K562 (cell line): ENCODE measurements at regions not wholly inside any gene's neighbourhood (a gene's known extent, or its start where the extent isn't known, plus 50 kb on each side); places are given as distances from the start of the nearest gene placed in this dataset.

Experiments
- E2F1 ChIP-seq: sonication (generic); formaldehyde crosslinking; IDR thresholded peaks from 2 replicates; pipeline ENCODE4 v1.8.1; 2023; ENCODE audit warnings: mild to moderate bottlenecking, missing genetic modification reagents, moderate library complexity
- E2F3 ChIP-seq: fragments of 250-450 bp; sonication (Bioruptor Pico); IDR thresholded peaks from 2 replicates; pipeline ENCODE4 v1.4.0; 2020; ENCODE audit warnings: mild to moderate bottlenecking
- ESRRA ChIP-seq: fragments of 450-650 bp; IDR thresholded peaks from 2 replicates; pipeline ENCODE4 v1.6.1; 2014; ENCODE audit warnings: low read depth, mild to moderate bottlenecking, moderate library complexity, borderline replicate concordance
- FOXP4 ChIP-seq: sonication (generic); formaldehyde crosslinking; IDR thresholded peaks from 2 replicates; pipeline ENCODE4 v1.8.0; 2022; ENCODE audit warnings: mild to moderate bottlenecking, missing genetic modification reagents, borderline replicate concordance
- HMG20A ChIP-seq: fragments of 450-650 bp; formaldehyde crosslinking; conservative IDR thresholded peaks from 2 replicates; pipeline ENCODE4 v1.4.0; 2020; ENCODE audit warnings: mild to moderate bottlenecking, mixed read lengths
- POLR2AphosphoS5 ChIP-seq: IDR thresholded peaks from 2 replicates; pipeline ENCODE4 v1.6.1; 2011; ENCODE audit warnings: mild to moderate bottlenecking, low read depth, low read length, moderate library complexity; ENCODE audit not compliant: control insufficient read depth, insufficient read depth
- SREBF2 ChIP-seq: sonication (generic); formaldehyde crosslinking; IDR thresholded peaks from 2 replicates; pipeline ENCODE4 v1.4.0; 2020; ENCODE audit warnings: mild to moderate bottlenecking, missing genetic modification reagents
- TAF15 ChIP-seq: fragments of 200-400 bp; formaldehyde crosslinking; IDR thresholded peaks from 2 replicates; pipeline ENCODE4 v1.6.1; 2017; ENCODE audit warnings: mild to moderate bottlenecking, low read depth, low read length, moderate library complexity
- TARDBP ChIP-seq: fragments of 450-650 bp; IDR thresholded peaks from 2 replicates; pipeline ENCODE4 v1.6.1; 2016
- TF ChIP-seq, protein P1 (sequence below), 3 experiments: IDR thresholded peaks in 2 of 3; conservative IDR thresholded peaks in 1 of 3; 2 replicates each; pipeline ENCODE4 v1.5.1; 2011 to 2012; ENCODE audit warnings: low read length in 3 of 3, mild to moderate bottlenecking in 3 of 3, control low read depth in 2 of 3, improper control_type of control experiment in 1 of 3, inconsistent platforms in 1 of 3, low read depth in 1 of 3, mixed read lengths in 1 of 3, moderate library complexity in 1 of 3; ENCODE audit not compliant: insufficient read depth in 2 of 3
- TF ChIP-seq, protein P2 (sequence below): sonication (generic); formaldehyde crosslinking; IDR thresholded peaks from 2 replicates; pipeline ENCODE4 v1.9.0; 2022; ENCODE audit warnings: mild to moderate bottlenecking, missing genetic modification reagents

GRCh38 chr13:47218611-47219010 lies 321.8 kb upstream of the HTR2A start:
- TF ChIP-seq TARDBP (no peak), SREBF2 (CRISPR knock-in tag) (no peak), HMG20A (CRISPR knock-in tag) (no peak), ESRRA (no peak), E2F3 (CRISPR knock-in tag) (no peak), TAF15 (no peak), FOXP4 (CRISPR knock-in tag) (no peak), E2F1 (CRISPR knock-in tag) (no peak), POLR2AphosphoS5 (no peak)
- TF ChIP-seq, protein P1, sequence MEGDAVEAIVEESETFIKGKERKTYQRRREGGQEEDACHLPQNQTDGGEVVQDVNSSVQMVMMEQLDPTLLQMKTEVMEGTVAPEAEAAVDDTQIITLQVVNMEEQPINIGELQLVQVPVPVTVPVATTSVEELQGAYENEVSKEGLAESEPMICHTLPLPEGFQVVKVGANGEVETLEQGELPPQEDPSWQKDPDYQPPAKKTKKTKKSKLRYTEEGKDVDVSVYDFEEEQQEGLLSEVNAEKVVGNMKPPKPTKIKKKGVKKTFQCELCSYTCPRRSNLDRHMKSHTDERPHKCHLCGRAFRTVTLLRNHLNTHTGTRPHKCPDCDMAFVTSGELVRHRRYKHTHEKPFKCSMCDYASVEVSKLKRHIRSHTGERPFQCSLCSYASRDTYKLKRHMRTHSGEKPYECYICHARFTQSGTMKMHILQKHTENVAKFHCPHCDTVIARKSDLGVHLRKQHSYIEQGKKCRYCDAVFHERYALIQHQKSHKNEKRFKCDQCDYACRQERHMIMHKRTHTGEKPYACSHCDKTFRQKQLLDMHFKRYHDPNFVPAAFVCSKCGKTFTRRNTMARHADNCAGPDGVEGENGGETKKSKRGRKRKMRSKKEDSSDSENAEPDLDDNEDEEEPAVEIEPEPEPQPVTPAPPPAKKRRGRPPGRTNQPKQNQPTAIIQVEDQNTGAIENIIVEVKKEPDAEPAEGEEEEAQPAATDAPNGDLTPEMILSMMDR (IDR thresholded peaks at IDR 0.05 in 2 of 3, conservative IDR thresholded peaks at IDR 0.05 in 1 of 3; ENCODE audit: insufficient read depth in 2 of 3, low read depth in 1 of 3, low read length in 3 of 3): no peak
- TF ChIP-seq, protein P2, sequence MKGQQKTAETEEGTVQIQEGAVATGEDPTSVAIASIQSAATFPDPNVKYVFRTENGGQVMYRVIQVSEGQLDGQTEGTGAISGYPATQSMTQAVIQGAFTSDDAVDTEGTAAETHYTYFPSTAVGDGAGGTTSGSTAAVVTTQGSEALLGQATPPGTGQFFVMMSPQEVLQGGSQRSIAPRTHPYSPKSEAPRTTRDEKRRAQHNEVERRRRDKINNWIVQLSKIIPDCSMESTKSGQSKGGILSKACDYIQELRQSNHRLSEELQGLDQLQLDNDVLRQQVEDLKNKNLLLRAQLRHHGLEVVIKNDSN (CRISPR knock-in tag): no peak
